ENCODE measurements at regions not wholly inside any gene's neighbourhood (a gene's known extent, or its start where the extent isn't known, plus 50 kb on each side); places are given as distances from the start of the nearest gene placed in this dataset.

- TF ChIP-seq, protein P1, sequence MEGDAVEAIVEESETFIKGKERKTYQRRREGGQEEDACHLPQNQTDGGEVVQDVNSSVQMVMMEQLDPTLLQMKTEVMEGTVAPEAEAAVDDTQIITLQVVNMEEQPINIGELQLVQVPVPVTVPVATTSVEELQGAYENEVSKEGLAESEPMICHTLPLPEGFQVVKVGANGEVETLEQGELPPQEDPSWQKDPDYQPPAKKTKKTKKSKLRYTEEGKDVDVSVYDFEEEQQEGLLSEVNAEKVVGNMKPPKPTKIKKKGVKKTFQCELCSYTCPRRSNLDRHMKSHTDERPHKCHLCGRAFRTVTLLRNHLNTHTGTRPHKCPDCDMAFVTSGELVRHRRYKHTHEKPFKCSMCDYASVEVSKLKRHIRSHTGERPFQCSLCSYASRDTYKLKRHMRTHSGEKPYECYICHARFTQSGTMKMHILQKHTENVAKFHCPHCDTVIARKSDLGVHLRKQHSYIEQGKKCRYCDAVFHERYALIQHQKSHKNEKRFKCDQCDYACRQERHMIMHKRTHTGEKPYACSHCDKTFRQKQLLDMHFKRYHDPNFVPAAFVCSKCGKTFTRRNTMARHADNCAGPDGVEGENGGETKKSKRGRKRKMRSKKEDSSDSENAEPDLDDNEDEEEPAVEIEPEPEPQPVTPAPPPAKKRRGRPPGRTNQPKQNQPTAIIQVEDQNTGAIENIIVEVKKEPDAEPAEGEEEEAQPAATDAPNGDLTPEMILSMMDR (IDR thresholded peaks at IDR 0.05): no peak
- no peak for TF ChIP-seq EP300 (IDR thresholded peaks at IDR 0.05)
- TF ChIP-seq POLR2A (IDR thresholded peaks at IDR 0.05): no peak
- TF ChIP-seq POLR2AphosphoS5 (IDR thresholded peaks at IDR 0.05): no peak
Observed at GRCh38 chr1:209486861-209487593, 96.5 kb upstream of the CAMK1G start.
